H1 (cell line): ENCODE measurements at regions not wholly inside any gene's neighbourhood (a gene's known extent, or its start where the extent isn't known, plus 50 kb on each side); places are given as distances from the start of the nearest gene placed in this dataset.

Experiments used
- CTCF ChIA-PET: fragments of 300-600 bp; sonication (Branson Sonifier 250); formaldehyde crosslinking; loops from one replicate; lab custom pipeline; 2021; ENCODE audit not compliant: partially characterized antibody; lab: Charles Lee
- POLR2A ChIA-PET: fragments of 300-600 bp; sonication (Branson Sonifier 250); formaldehyde crosslinking; loops from one replicate; lab custom pipeline; 2021; ENCODE audit warnings: inconsistent platforms; ENCODE audit not compliant: partially characterized antibody; lab: Charles Lee
- DNase-seq, 2 experiments: peaks; one replicate each; pipeline versions ENCODE4 v3.0.0 to v3.0.0-alpha.2; 2010 to 2022; ENCODE audit warnings: low spot score in 2 of 2, low read depth in 1 of 2, mixed read lengths in 1 of 2
- FAIRE-seq: peaks from 2 replicates; lab custom pipeline; 2011; peaks lifted over from hg19 to GRCh38; lab: Jason Lieb, UNC
- H2AFZ ChIP-seq: 2 replicates; pipeline ENCODE4 v1.8.1; 2012; ENCODE audit warnings: low read length, inconsistent platforms
- H2AK5ac ChIP-seq: 2 replicates; pipeline ENCODE4 v1.6.1; 2013; ENCODE audit warnings: low read depth, low read length
- H2BK120ac ChIP-seq: replicated peaks from 2 replicates; pipeline ENCODE3; 2013; ENCODE audit warnings: low read depth, low read length, inconsistent platforms
- H2BK12ac ChIP-seq: 2 replicates; pipeline ENCODE4 v1.6.1; 2013; ENCODE audit warnings: low read depth, low read length
- H2BK15ac ChIP-seq: 2 replicates; pipeline ENCODE4 v1.6.1; 2013; ENCODE audit warnings: low read length
- H2BK20ac ChIP-seq: 2 replicates; pipeline ENCODE4 v1.6.1; 2013; ENCODE audit warnings: low read length
- H2BK5ac ChIP-seq: 2 replicates; pipeline ENCODE4 v1.6.1; 2013; ENCODE audit warnings: low read depth, low read length
- H3K14ac ChIP-seq: 2 replicates; pipeline ENCODE4 v1.6.1; 2013; ENCODE audit warnings: inconsistent platforms; ENCODE audit not compliant: insufficient read length
- H3K18ac ChIP-seq: 2 replicates; pipeline ENCODE4 v1.6.1; 2013; ENCODE audit warnings: low read length; ENCODE audit errors: extremely low read depth
- H3K23ac ChIP-seq: 2 replicates; pipeline ENCODE4 v1.6.1; 2013; ENCODE audit warnings: inconsistent platforms; ENCODE audit not compliant: insufficient read length
- H3K23me2 ChIP-seq: 2 replicates; pipeline ENCODE4 v1.6.1; 2013; ENCODE audit warnings: low read depth, low read length
- H3K27ac ChIP-seq: 2 replicates; pipeline ENCODE4 v1.6.1; 2011; ENCODE audit warnings: low read depth, low read length, inconsistent platforms
- H3K27me3 ChIP-seq, 4 experiments: replicated peaks in 1 of 4; 1 replicate in 1 of 4; 2 replicates in 3 of 4; pipeline versions ENCODE4 v1.6.1 to v1.8.1; 2011 to 2013; ENCODE audit warnings: low read length in 3 of 4, mild to moderate bottlenecking in 3 of 4, inconsistent platforms in 2 of 4, mixed read lengths in 2 of 4, moderate library complexity in 1 of 4; ENCODE audit not compliant: control insufficient read depth in 3 of 4, insufficient read depth in 3 of 4; ENCODE audit errors: extremely low read depth in 1 of 4
- H3K36me3 ChIP-seq, 4 experiments: 2 replicates each; pipeline versions ENCODE4 v1.6.1 to v1.8.1; 2011 to 2013; ENCODE audit warnings: mild to moderate bottlenecking in 4 of 4, low read length in 3 of 4, moderate library complexity in 2 of 4, control low read depth in 1 of 4, inconsistent platforms in 1 of 4; ENCODE audit not compliant: insufficient read depth in 4 of 4, control insufficient read depth in 2 of 4
- H3K4ac ChIP-seq: replicated peaks from 2 replicates; pipeline ENCODE3; 2013; ENCODE audit warnings: low read length, low read depth, mixed read lengths, inconsistent platforms; ENCODE audit not compliant: insufficient read length
- H3K4me1 ChIP-seq, 4 experiments: replicated peaks in 1 of 4; 1 replicate in 1 of 4; 2 replicates in 3 of 4; pipeline versions ENCODE4 v1.6.1 to v1.8.1; 2011 to 2013; ENCODE audit warnings: low read length in 3 of 4, inconsistent platforms in 2 of 4, mixed read lengths in 1 of 4; ENCODE audit not compliant: insufficient read depth in 4 of 4, control insufficient read depth in 3 of 4
- H3K4me2 ChIP-seq, 2 experiments: 2 replicates each; pipeline versions ENCODE4 v1.6.1 to v1.8.1; 2011 to 2013; ENCODE audit warnings: low read depth in 2 of 2, low read length in 2 of 2, control low read depth in 1 of 2, inconsistent platforms in 1 of 2, mild to moderate bottlenecking in 1 of 2; ENCODE audit not compliant: insufficient read depth in 1 of 2
- H3K4me3 ChIP-seq, 4 experiments: fragments of 200-600, 300-600 bp in 1 of 4; sonication (generic), shearing (Covaris generic), sonication (Bioruptor Twin) in 1 of 4; 2 replicates each; pipeline versions ENCODE4 v1.5.1 to v1.8.1; 2011 to 2016; ENCODE audit warnings: low read length in 4 of 4, low read depth in 3 of 4, control low read depth in 2 of 4, inconsistent platforms in 2 of 4, mild to moderate bottlenecking in 2 of 4, mixed read lengths in 1 of 4, moderate library complexity in 1 of 4; ENCODE audit not compliant: insufficient read depth in 2 of 4; ENCODE audit errors: extremely low read depth in 1 of 4
- H3K56ac ChIP-seq: replicated peaks from 2 replicates; pipeline ENCODE3; 2013; ENCODE audit warnings: low read depth, mild to moderate bottlenecking, mixed read lengths, low read length, inconsistent platforms; ENCODE audit not compliant: insufficient read length
- H3K79me1 ChIP-seq: 2 replicates; pipeline ENCODE4 v1.6.1; 2013; ENCODE audit warnings: low read depth, low read length, control low read depth
- H3K79me2 ChIP-seq, 2 experiments: 2 replicates each; pipeline versions ENCODE4 v1.6.1 to v1.8.1; 2012 to 2013; ENCODE audit warnings: low read length in 2 of 2, mild to moderate bottlenecking in 2 of 2, inconsistent platforms in 1 of 2; ENCODE audit not compliant: insufficient read depth in 2 of 2, control insufficient read depth in 1 of 2
- H3K9ac ChIP-seq, 4 experiments: replicated peaks in 1 of 4; 1 replicate in 1 of 4; 2 replicates in 3 of 4; pipeline versions ENCODE4 v1.6.1 to v1.8.1; 2011 to 2013; ENCODE audit warnings: low read depth in 3 of 4, low read length in 3 of 4, control low read depth in 2 of 4, mild to moderate bottlenecking in 2 of 4, moderate library complexity in 2 of 4, inconsistent platforms in 1 of 4; ENCODE audit errors: extremely low read depth in 1 of 4
- H3K9me3 ChIP-seq, 2 experiments: 2 replicates each; pipeline versions ENCODE4 v1.6.1 to v1.8.1; 2012 to 2013; ENCODE audit warnings: mild to moderate bottlenecking in 2 of 2, moderate library complexity in 2 of 2, control low read depth in 1 of 2, inconsistent platforms in 1 of 2, low read depth in 1 of 2, low read length in 1 of 2, mixed read lengths in 1 of 2; ENCODE audit not compliant: insufficient read depth in 2 of 2
- H4K20me1 ChIP-seq, 2 experiments: replicated peaks in 1 of 2; 2 replicates each; pipeline versions ENCODE3 to v1.8.1; 2011 to 2013; ENCODE audit warnings: inconsistent platforms in 2 of 2, low read length in 2 of 2, mild to moderate bottlenecking in 1 of 2; ENCODE audit not compliant: insufficient read depth in 2 of 2, control insufficient read depth in 1 of 2
- H4K5ac ChIP-seq: 2 replicates; pipeline ENCODE4 v1.6.1; 2013; ENCODE audit warnings: low read length, low read depth, mixed read lengths, inconsistent platforms; ENCODE audit not compliant: insufficient read length
- H4K8ac ChIP-seq: 2 replicates; pipeline ENCODE4 v1.8.0; 2013; ENCODE audit warnings: mild to moderate bottlenecking, moderate library complexity, low read length, inconsistent platforms; ENCODE audit not compliant: insufficient read depth; ENCODE audit errors: extremely low read depth
- H4K91ac ChIP-seq: replicated peaks from 2 replicates; pipeline ENCODE3; 2013; ENCODE audit warnings: low read length, mixed read lengths, inconsistent platforms; ENCODE audit not compliant: insufficient read length
- BRCA1 ChIP-seq: IDR thresholded peaks from 2 replicates; pipeline ENCODE4 v1.6.1; 2012; ENCODE audit warnings: low read depth, low read length, improper control_type of control experiment
- CEBPB ChIP-seq: IDR thresholded peaks from 2 replicates; pipeline ENCODE4 v1.6.1; 2012; ENCODE audit warnings: low read depth, low read length
- EGR1 ChIP-seq: IDR thresholded peaks from 2 replicates; pipeline ENCODE4 v1.6.1; 2011; ENCODE audit warnings: low read depth, low read length, borderline replicate concordance
- GTF2F1 ChIP-seq: IDR thresholded peaks from 2 replicates; pipeline ENCODE4 v1.6.1; 2012; ENCODE audit warnings: low read depth, low read length, improper control_type of control experiment, borderline replicate concordance
- JUND ChIP-seq: IDR thresholded peaks from 2 replicates; pipeline ENCODE4 v1.6.1; 2011; ENCODE audit warnings: mild to moderate bottlenecking, improper control_type of control experiment, low read length
- KDM1A ChIP-seq: fragments of 200-600, 300-600 bp; sonication (generic); IDR thresholded peaks from 2 replicates; pipeline ENCODE4 v1.7.1; 2016; ENCODE audit warnings: mild to moderate bottlenecking, low read length, borderline replicate concordance
- MAX ChIP-seq: IDR thresholded peaks from 2 replicates; pipeline ENCODE4 v1.6.1; 2012; ENCODE audit warnings: inconsistent platforms
- PHF8 ChIP-seq: fragments of 200-600 bp; sonication (generic); conservative IDR thresholded peaks from 2 replicates; pipeline ENCODE4 v1.7.1; 2012; ENCODE audit warnings: low read depth, mild to moderate bottlenecking, inconsistent platforms, low read length, moderate library complexity
- POLR2A ChIP-seq, 2 experiments: IDR thresholded peaks; 1 replicate in 1 of 2; 2 replicates in 1 of 2; pipeline ENCODE4 v1.6.1; 2011; ENCODE audit warnings: low read depth in 2 of 2, low read length in 2 of 2, mild to moderate bottlenecking in 2 of 2; ENCODE audit errors: control extremely low read depth in 1 of 2
- TBP ChIP-seq: IDR thresholded peaks from 2 replicates; pipeline ENCODE4 v1.6.1; 2011; ENCODE audit warnings: low read depth, low read length, improper control_type of control experiment
- ZNF274 ChIP-seq: IDR thresholded peaks from 2 replicates; pipeline ENCODE4 v1.7.0; 2012; ENCODE audit warnings: low read length, borderline replicate concordance; ENCODE audit errors: extremely low read depth
- WGBS, 2 experiments: shearing (Covaris generic) in 1 of 2; methylation state at CpG; one replicate each; pipeline versions ENCODE4 v1.1.6 to v1.1.7; 2013 to 2015; ENCODE audit warnings: low lambda C conversion rate in 2 of 2, mixed read lengths in 2 of 2, inconsistent platforms in 1 of 2, low coverage in 1 of 2, missing lambda C conversion rate in 1 of 2; ENCODE audit not compliant: insufficient replicate concordance in 2 of 2, insufficient coverage in 1 of 2, insufficient read length in 1 of 2; ENCODE audit errors: extremely low coverage in 1 of 2, missing lambda C conversion rate in 1 of 2; 5-methylcytosine and 5-hydroxymethylcytosine counted together
- TF ChIP-seq, protein P1 (sequence below): IDR thresholded peaks from 2 replicates; pipeline ENCODE4 v1.6.1; 2011; ENCODE audit warnings: low read length, improper control_type of control experiment
- TF ChIP-seq, protein P2 (sequence below): IDR thresholded peaks from 2 replicates; pipeline ENCODE4 v1.6.1; 2011; ENCODE audit warnings: low read depth, mild to moderate bottlenecking, low read length; ENCODE audit not compliant: insufficient read depth

GRCh38 chr1:157219600-157219999 lies 81.4 kb upstream of the ETV3 start:
- CTCF ChIA-PET: no interaction called here
- WGBS, 2 experiments: 86% methylated on average over 2 of the region's 2 CpGs; no CpG with 5 or more reads in 1 of the 2 experiments

More at GRCh38 chr1:157219600-157219999, 81.4 kb upstream of the ETV3 start:
- no peak overlapping the region for H4K5ac ChIP-seq
- H3K4ac ChIP-seq: no peak overlapping the region
- peaks cover 0 to 2% (median 0%) of the 10 kb centered on the region in 4 experiments; a peak in 2 of 7 replicates for H3K27me3 ChIP-seq
- no peak overlapping the region for H3K27ac ChIP-seq
- H3K4me1 ChIP-seq: no peaks in the 10 kb centered on the region
- FAIRE-seq (no peak), DNase-seq (no peak)
- H2BK5ac ChIP-seq: no peak overlapping the region
- no peak overlapping the region for H2BK120ac ChIP-seq
- H3K23me2 ChIP-seq: no peaks in the 10 kb centered on the region
- H3K14ac ChIP-seq: no peak overlapping the region
- no peak overlapping the region for H2AFZ ChIP-seq
- H3K4me2 ChIP-seq: no peak overlapping the region
- no peak overlapping the region for H2BK15ac ChIP-seq
- H2AK5ac ChIP-seq: no peak overlapping the region
- H3K4me3 ChIP-seq: no peak overlapping the region
- no peaks in the 10 kb centered on the region for H3K79me2 ChIP-seq
- H3K9ac ChIP-seq: no peak overlapping the region
- 0 out of 4 replicates have a peak, but pooled peaks cover 0 to 1% of the 10 kb centered on the region in 2 experiments for H3K9me3 ChIP-seq
- H3K79me1 ChIP-seq: no peaks in the 10 kb centered on the region
- no peak overlapping the region for H3K56ac ChIP-seq
- no peaks in the 10 kb centered on the region for H3K36me3 ChIP-seq
- no peak overlapping the region for H3K23ac ChIP-seq
- TF ChIP-seq POLR2A (IDR thresholded peaks at IDR 0.05; ENCODE audit: control extremely low read depth in 1 of 2, low read depth in 2 of 2, low read length in 2 of 2): no peak
- no peak for TF ChIP-seq PHF8
- TF ChIP-seq JUND: no peak
- no peak for TF ChIP-seq BRCA1
- no peak for TF ChIP-seq MAX
- TF ChIP-seq TBP: no peak
- TF ChIP-seq, protein P1, sequence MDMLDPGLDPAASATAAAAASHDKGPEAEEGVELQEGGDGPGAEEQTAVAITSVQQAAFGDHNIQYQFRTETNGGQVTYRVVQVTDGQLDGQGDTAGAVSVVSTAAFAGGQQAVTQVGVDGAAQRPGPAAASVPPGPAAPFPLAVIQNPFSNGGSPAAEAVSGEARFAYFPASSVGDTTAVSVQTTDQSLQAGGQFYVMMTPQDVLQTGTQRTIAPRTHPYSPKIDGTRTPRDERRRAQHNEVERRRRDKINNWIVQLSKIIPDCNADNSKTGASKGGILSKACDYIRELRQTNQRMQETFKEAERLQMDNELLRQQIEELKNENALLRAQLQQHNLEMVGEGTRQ: no peak
- no peak for TF ChIP-seq EGR1
- no peak for TF ChIP-seq CEBPB
- TF ChIP-seq, protein P2, sequence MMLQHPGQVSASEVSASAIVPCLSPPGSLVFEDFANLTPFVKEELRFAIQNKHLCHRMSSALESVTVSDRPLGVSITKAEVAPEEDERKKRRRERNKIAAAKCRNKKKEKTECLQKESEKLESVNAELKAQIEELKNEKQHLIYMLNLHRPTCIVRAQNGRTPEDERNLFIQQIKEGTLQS: no peak
- no peak for TF ChIP-seq ZNF274
- no peak for TF ChIP-seq KDM1A
- TF ChIP-seq GTF2F1: no peak
- TF ChIP-seq, all 59 proteins: peak for 0
- no peak overlapping the region for H3K18ac ChIP-seq
- H4K8ac ChIP-seq: no peak overlapping the region
- no peak overlapping the region for H2BK20ac ChIP-seq
- H4K91ac ChIP-seq: no peak overlapping the region
- no peaks in the 10 kb centered on the region for H4K20me1 ChIP-seq
- POLR2A ChIA-PET: no interaction called here
- H2BK12ac ChIP-seq: no peak overlapping the region
